Suprapubic skin (tissue), 3 donors: ENCODE measurements at regions not wholly inside any gene's neighbourhood (a gene's known extent, or its start where the extent isn't known, plus 50 kb on each side); places are given as distances from the start of the nearest gene placed in this dataset.

ENCODE experiments used
- CTCF ChIP-seq, 2 donors: fragments of 200-600 bp in 1 of 2; fragments of 450-650 bp in 1 of 2; sonication (generic) in 1 of 2; IDR thresholded peaks; one replicate each; pipeline ENCODE4 v1.5.1; 2016 to 2019; ENCODE audit warnings: antibody characterized with exemption in 2 of 2, mild to moderate bottlenecking in 1 of 2, moderate library complexity in 1 of 2
- POLR2A ChIP-seq, 2 donors: fragments of 450-650 bp; IDR thresholded peaks; one replicate each; pipeline ENCODE4 v1.6.1; 2017; ENCODE audit warnings: antibody characterized with exemption in 2 of 2, mild to moderate bottlenecking in 2 of 2, moderate library complexity in 2 of 2

- TF ChIP-seq CTCF (IDR thresholded peaks at IDR 0.05) = no peak
- no peak for TF ChIP-seq POLR2A (IDR thresholded peaks at IDR 0.05)
Measured at GRCh38 chr3:124116906-124117305, 125.0 kb upstream of the ROPN1 start.
